Neural crest cell (in vitro differentiated cells): ENCODE measurements at regions not wholly inside any gene's neighbourhood (a gene's known extent, or its start where the extent isn't known, plus 50 kb on each side); places are given as distances from the start of the nearest gene placed in this dataset.
"Not testable (repeated sequence)": the region's sequence is repeated elsewhere in the genome, so short reads cannot be mapped to it uniquely, and the experiment has no call there.

Experiments used
- DNase-seq: peaks from one replicate; pipeline ENCODE4 v3.0.0; 2021; ENCODE audit warnings: low read depth, mixed read lengths, low spot score
- H3K27ac Mint-ChIP-seq: one replicate; pipeline ENCODE4 v1.8.0; 2021; ENCODE audit warnings: mild to moderate bottlenecking, mixed read lengths; ENCODE audit not compliant: unreplicated experiment
- H3K27me3 Mint-ChIP-seq: 2 replicates; pipeline ENCODE4 v1.8.0; 2021; ENCODE audit warnings: low read depth, mild to moderate bottlenecking, mixed read lengths
- H3K36me3 Mint-ChIP-seq: 2 replicates; pipeline ENCODE4 v1.8.0; 2021; ENCODE audit warnings: low read depth, mild to moderate bottlenecking, mixed read lengths
- H3K4me1 Mint-ChIP-seq: 2 replicates; pipeline ENCODE4 v1.8.0; 2021; ENCODE audit warnings: mixed read lengths
- H3K4me3 Mint-ChIP-seq: one replicate; pipeline ENCODE4 v1.8.0; 2021; ENCODE audit warnings: mild to moderate bottlenecking, mixed read lengths
- H3K9me3 Mint-ChIP-seq: 2 replicates; pipeline ENCODE4 v1.8.0; 2021; ENCODE audit warnings: mixed read lengths
- CTCF ChIP-seq: fragments of 200-600 bp; sonication (generic); conservative IDR thresholded peaks from 2 replicates; pipeline ENCODE4 v1.5.0; 2021; ENCODE audit warnings: antibody characterized with exemption, mild to moderate bottlenecking

GRCh38 chr20:55937283-55937682 is 68.0 kb downstream of the CBLN4 start:
- no peak for TF ChIP-seq CTCF

GRCh38 chr20:55936209-55936595 is 69.1 kb downstream of the CBLN4 start:
- peaks cover 4% of the 10 kb centered on the region for H3K36me3 Mint-ChIP-seq
- peaks cover 42% of the 10 kb centered on the region for H3K9me3 Mint-ChIP-seq
- no peak overlapping the region for H3K27ac Mint-ChIP-seq
- no peak for TF ChIP-seq CTCF
- DNase-seq: no peak
- H3K4me1 Mint-ChIP-seq: no peaks in the 10 kb centered on the region
- H3K4me3 Mint-ChIP-seq: no peak overlapping the region
- H3K27me3 Mint-ChIP-seq: no peaks in the 10 kb centered on the region

More at GRCh38 chr20:55937283-55937682, 68.0 kb downstream of the CBLN4 start:
- Mint-ChIP-seq H3K27me3 (no peaks in the 10 kb centered on the region), H3K27ac (no peak overlapping the region), H3K36me3 (peaks cover 4% of the 10 kb centered on the region), H3K4me1 (no peaks in the 10 kb centered on the region), H3K4me3 (no peak overlapping the region), H3K9me3 (peaks cover 42% of the 10 kb centered on the region)
- no peak for DNase-seq

DNA sequence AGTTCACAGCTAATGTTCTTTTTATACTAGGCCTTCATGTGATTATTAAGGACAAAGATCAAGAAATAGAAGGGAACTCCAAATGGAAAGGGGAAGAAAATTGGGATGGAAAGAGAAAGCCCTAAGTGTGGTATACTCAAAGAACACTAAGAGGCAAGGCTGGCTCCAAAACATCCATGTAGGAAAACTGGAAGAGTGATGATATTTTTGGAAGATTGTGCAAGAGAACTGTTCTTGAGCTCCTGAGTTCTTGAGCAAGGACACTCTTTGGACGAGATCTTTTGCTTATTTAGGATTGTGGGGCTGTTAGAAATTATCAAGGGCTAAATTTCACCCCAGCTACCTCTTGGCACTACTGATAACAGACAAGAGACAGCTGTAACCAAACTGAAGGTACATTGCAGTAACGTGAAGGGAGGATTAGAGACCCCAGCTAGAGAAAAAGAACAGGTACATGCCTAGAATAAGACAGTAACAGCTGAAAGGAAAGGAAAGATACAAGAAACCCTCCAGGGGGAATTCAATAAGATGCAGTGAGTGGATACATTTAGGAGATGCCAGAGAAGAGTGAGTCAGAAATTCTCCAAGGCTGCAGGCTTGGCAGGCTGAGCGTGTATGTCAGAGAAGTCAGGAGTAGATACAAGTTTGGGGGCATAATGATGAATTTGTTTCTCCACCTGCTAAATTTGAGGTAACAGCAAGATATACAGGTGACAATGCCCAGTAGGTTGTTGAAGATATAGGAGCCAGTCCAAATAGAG is 69.7 kb downstream of the CBLN4 start:
- Mint-ChIP-seq H3K27ac (no peak overlapping the region), H3K36me3 (peaks cover 4% of the 10 kb centered on the region), H3K9me3 (peaks cover 37% of the 10 kb centered on the region), H3K4me1 (no peaks in the 10 kb centered on the region), H3K4me3 (no peak overlapping the region), H3K27me3 (no peaks in the 10 kb centered on the region)
- DNase-seq: no peak
- TF ChIP-seq CTCF: no peak

DNA sequence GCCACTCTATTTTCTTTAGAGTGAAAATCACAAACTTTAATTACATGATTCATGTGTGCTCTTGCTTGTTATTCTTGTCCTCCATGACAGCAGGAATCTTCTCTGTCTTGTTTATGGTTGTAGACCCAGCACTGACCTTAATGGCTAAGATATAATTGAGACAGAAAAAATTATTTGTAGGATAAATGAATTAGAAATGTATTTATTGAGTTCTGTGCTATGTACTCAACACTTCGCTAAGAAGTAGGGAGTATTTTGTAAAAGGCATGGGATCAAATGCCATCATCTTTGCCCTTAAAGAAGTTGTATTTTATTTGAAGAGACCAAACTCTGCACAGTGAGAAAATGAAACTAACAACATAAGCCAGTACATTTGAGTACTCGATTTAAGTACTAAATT is 71.2 kb downstream of the CBLN4 start:
- no peaks in the 10 kb centered on the region for H3K4me1 Mint-ChIP-seq
- H3K36me3 Mint-ChIP-seq: peaks cover 6% of the 10 kb centered on the region
- no peak overlapping the region for H3K27ac Mint-ChIP-seq
- TF ChIP-seq CTCF: no peak
- DNase-seq: no peak
- no peak overlapping the region for H3K4me3 Mint-ChIP-seq
- H3K27me3 Mint-ChIP-seq: no peaks in the 10 kb centered on the region
- peaks cover 39% of the 10 kb centered on the region for H3K9me3 Mint-ChIP-seq

GRCh38 chr20:55930876-55931275 is 74.4 kb downstream of the CBLN4 start:
- H3K4me3 Mint-ChIP-seq, H3K27me3 Mint-ChIP-seq, H3K4me1 Mint-ChIP-seq, H3K27ac Mint-ChIP-seq, DNase-seq, H3K36me3 Mint-ChIP-seq: not testable (repeated sequence)
- peaks cover 42% of the 10 kb centered on the region for H3K9me3 Mint-ChIP-seq

GRCh38 chr20:55928266-55928665 is 77.1 kb downstream of the CBLN4 start:
- DNase-seq: no peak
- TF ChIP-seq CTCF: no peak
- Mint-ChIP-seq H3K4me3 (no peak overlapping the region), H3K4me1 (no peaks in the 10 kb centered on the region), H3K27me3 (no peaks in the 10 kb centered on the region), H3K27ac (no peak overlapping the region), H3K9me3 (peaks cover 28% of the 10 kb centered on the region), H3K36me3 (peaks cover 2% of the 10 kb centered on the region)
